H1 (cell line): ENCODE measurements at regions not wholly inside any gene's neighbourhood (a gene's known extent, or its start where the extent isn't known, plus 50 kb on each side); places are given as distances from the start of the nearest gene placed in this dataset.

Experiments used
- BACH1 ChIP-seq: IDR thresholded peaks from 2 replicates; pipeline ENCODE4 v1.6.1; 2012; ENCODE audit warnings: low read length, improper control_type of control experiment
- BRCA1 ChIP-seq: IDR thresholded peaks from 2 replicates; pipeline ENCODE4 v1.6.1; 2012; ENCODE audit warnings: low read depth, low read length, improper control_type of control experiment
- CHD7 ChIP-seq: fragments of 300-600 bp; sonication (generic); IDR thresholded peaks from 2 replicates; pipeline ENCODE4 v1.7.1; 2012; ENCODE audit warnings: low read length, moderate library complexity, mild to moderate bottlenecking, inconsistent platforms; ENCODE audit not compliant: insufficient replicate concordance
- GABPA ChIP-seq: IDR thresholded peaks from 2 replicates; pipeline ENCODE4 v1.6.1; 2011; ENCODE audit warnings: mild to moderate bottlenecking, low read length, moderate library complexity, borderline replicate concordance; ENCODE audit not compliant: insufficient read depth
- NRF1 ChIP-seq: IDR thresholded peaks from 2 replicates; pipeline ENCODE4 v1.6.1; 2011; ENCODE audit warnings: mild to moderate bottlenecking, low read depth, low read length, improper control_type of control experiment
- SIX5 ChIP-seq: IDR thresholded peaks from 2 replicates; pipeline ENCODE4 v1.6.1; 2011; ENCODE audit warnings: mild to moderate bottlenecking, low read depth, low read length
- SUZ12 ChIP-seq: fragments of 200-600 bp; sonication (generic); IDR thresholded peaks from 2 replicates; pipeline ENCODE4 v1.6.1; 2012; ENCODE audit warnings: mild to moderate bottlenecking, inconsistent platforms, low read length, moderate library complexity, mixed read lengths
- YY1 ChIP-seq: IDR thresholded peaks from 2 replicates; pipeline ENCODE4 v1.6.1; 2011; ENCODE audit warnings: low read depth, mild to moderate bottlenecking, low read length
- TF ChIP-seq, protein P1 (sequence below): IDR thresholded peaks from 2 replicates; pipeline ENCODE4 v1.6.1; 2011; ENCODE audit warnings: low read depth, mild to moderate bottlenecking, low read length; ENCODE audit not compliant: insufficient read depth

DNA sequence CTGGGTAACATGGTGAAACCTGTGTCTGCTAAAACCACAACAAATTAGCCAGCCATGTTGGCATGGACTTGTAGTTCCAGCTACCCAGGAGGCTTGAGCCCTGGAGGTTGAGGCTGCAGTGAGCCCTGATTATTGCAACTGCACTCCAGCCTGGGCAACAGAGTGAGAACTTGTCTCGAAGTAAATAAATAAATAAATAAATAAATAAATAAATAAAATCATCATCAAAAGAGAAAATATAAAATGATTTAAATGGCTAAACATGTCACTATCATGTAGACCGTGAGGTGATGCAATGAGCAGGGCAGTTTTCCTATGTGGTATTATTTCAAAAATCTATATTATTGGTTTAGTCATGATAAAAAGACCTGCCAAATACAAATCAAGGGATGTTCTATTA is 2074.3 kb downstream of the PCDH9 start (continued):
- TF ChIP-seq CHD7 (no peak), BRCA1 (no peak), NRF1 (no peak), GABPA (no peak), BACH1 (no peak), SUZ12 (no peak), YY1 (no peak), SIX5 (no peak)
- TF ChIP-seq, protein P1, sequence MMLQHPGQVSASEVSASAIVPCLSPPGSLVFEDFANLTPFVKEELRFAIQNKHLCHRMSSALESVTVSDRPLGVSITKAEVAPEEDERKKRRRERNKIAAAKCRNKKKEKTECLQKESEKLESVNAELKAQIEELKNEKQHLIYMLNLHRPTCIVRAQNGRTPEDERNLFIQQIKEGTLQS, result no peak
